AG10803 (cell line): ENCODE measurements at regions not wholly inside any gene's neighbourhood (a gene's known extent, or its start where the extent isn't known, plus 50 kb on each side); places are given as distances from the start of the nearest gene placed in this dataset.

Experiments used
- DNase-seq: peaks from one replicate; pipeline ENCODE4 v3.0.0; 2010; ENCODE audit warnings: low read depth
- H3K4me3 ChIP-seq: 2 replicates; pipeline ENCODE4 v1.5.1; 2011; ENCODE audit warnings: mild to moderate bottlenecking, low read length, control low read depth
- TF ChIP-seq, protein P1 (sequence below): conservative IDR thresholded peaks from 2 replicates; pipeline ENCODE4 v1.5.1; 2011; ENCODE audit warnings: mild to moderate bottlenecking, low read length, control low read depth, inconsistent platforms

DNA sequence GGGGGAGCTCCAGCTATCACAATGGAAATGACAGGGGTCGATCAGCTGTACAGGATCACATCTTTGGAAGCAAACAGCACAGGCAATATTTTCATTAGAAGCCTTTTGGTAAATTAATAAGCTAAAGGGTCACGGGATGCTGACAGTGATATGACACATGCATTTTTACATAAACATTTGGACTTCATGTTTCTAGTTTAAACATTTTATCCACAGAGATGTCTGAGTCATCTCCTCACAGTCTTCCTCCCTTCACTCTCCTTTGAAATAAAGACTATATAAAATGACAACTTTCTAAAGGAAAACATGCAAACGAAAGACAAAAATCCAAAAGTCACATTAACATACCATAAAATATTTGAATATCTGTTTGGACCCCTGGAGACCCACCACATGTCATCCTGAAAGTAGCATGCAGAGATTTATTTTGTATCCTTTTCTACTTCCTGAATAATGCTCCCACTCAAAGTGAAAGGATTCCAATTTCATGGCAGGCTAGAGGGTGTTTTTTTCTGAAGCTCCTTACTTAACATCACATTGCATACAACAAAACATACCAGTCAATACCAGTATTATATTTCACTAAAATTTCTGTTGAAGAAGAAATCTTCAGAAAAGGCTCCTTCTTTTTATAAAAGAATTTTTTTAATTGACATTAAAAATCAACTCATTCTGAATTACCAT lies 200.1 kb upstream of the PPARGC1A start:
- no peak overlapping the region; the same call in 1 of the 2 replicates for H3K4me3 ChIP-seq
- TF ChIP-seq, protein P1, sequence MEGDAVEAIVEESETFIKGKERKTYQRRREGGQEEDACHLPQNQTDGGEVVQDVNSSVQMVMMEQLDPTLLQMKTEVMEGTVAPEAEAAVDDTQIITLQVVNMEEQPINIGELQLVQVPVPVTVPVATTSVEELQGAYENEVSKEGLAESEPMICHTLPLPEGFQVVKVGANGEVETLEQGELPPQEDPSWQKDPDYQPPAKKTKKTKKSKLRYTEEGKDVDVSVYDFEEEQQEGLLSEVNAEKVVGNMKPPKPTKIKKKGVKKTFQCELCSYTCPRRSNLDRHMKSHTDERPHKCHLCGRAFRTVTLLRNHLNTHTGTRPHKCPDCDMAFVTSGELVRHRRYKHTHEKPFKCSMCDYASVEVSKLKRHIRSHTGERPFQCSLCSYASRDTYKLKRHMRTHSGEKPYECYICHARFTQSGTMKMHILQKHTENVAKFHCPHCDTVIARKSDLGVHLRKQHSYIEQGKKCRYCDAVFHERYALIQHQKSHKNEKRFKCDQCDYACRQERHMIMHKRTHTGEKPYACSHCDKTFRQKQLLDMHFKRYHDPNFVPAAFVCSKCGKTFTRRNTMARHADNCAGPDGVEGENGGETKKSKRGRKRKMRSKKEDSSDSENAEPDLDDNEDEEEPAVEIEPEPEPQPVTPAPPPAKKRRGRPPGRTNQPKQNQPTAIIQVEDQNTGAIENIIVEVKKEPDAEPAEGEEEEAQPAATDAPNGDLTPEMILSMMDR, result no peak
- DNase-seq, result no peak

DNA sequence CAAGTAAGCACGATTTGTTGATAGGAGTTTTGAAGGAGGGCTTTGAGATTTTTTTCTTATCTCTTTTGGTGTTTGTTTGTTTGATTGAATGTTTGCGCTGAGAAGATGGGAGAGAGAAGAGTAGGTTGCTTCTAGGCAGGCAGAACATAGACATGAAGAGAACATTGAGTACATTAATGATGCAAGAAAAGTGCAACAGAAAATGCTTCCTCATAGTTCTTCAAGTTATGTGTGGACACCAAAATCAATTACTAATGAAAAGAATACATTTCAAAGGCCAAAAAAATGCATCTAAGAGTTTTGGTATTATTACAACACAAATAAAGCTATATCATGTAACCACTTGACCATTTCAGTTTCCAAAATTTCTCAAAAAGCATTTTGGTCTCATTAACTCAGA lies 191.0 kb upstream of the PPARGC1A start:
- DNase-seq, result no peak
- TF ChIP-seq, protein P1, result no peak
- H3K4me3 ChIP-seq, result no peak overlapping the region

DNA sequence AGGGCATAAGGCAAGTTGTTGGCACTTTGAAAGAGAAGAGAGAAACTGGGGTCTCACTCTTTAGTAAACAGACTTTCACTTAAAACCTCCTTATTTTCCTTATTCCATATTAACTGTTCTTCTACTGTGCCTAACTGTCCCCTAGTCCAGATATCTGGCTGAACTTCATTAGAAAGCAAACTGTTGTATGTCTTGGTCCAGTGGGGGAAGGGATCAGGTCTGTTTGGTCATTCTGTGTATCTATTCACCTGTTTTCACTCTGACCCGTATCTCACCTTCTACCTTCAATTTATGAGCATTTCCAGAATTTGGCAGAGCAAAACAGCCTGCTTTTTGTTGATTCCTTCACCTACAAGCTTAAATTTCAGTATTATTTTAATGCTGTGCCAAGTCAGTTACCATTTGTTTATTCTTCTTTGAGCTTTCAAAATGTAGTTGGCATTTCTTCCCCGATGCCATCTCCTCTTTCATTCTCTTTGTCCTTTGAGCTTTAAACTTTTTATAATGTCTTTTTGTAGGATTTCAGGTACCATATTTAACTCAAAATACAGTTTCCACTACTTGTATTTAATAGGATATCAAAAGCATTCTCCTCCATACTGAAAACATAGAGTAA lies 188.6 kb upstream of the PPARGC1A start:
- no peak overlapping the region for H3K4me3 ChIP-seq
- no peak for DNase-seq
- TF ChIP-seq, protein P1, result no peak

DNA sequence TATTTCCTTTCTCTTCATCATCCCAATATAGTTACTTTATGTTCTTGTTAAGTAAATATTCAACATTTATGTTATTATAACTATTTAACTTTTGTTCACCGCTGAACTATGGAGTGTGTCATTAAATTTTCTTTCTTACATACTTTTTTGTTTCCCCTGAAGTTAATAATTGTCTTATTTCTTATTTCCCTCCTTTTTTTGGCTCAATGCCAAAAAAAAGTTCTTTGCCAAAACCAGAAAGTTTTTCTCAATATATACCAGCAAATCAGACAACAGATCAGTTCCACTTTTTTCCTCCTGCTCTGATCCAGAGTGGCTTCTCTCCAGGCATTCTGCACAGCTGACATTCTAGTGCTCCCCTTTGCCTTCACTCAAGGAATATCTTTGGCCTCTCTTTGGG lies 187.0 kb upstream of the PPARGC1A start:
- no peak for DNase-seq
- TF ChIP-seq, protein P1, result no peak
- no peak overlapping the region for H3K4me3 ChIP-seq

DNA sequence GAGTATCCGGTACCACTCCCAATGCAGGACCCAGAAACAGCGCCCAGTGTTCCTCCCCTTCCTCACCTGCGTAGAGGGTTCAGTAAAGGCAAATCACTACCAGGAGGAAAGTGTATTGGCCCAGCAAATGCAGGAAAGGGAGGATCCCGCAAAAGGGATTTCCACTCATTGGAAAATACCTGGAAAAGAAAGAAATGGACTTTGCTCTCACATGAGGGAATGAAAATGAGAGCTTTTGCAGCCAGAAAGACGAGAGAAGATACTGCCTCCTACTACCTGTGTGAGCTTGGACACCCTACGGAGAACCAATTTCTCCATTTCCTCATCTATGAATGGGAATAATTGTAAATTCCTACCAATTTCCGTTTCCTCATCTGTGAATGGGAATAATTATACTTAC lies 184.1 kb upstream of the PPARGC1A start:
- DNase-seq, result no peak
- TF ChIP-seq, protein P1, result no peak

DNA sequence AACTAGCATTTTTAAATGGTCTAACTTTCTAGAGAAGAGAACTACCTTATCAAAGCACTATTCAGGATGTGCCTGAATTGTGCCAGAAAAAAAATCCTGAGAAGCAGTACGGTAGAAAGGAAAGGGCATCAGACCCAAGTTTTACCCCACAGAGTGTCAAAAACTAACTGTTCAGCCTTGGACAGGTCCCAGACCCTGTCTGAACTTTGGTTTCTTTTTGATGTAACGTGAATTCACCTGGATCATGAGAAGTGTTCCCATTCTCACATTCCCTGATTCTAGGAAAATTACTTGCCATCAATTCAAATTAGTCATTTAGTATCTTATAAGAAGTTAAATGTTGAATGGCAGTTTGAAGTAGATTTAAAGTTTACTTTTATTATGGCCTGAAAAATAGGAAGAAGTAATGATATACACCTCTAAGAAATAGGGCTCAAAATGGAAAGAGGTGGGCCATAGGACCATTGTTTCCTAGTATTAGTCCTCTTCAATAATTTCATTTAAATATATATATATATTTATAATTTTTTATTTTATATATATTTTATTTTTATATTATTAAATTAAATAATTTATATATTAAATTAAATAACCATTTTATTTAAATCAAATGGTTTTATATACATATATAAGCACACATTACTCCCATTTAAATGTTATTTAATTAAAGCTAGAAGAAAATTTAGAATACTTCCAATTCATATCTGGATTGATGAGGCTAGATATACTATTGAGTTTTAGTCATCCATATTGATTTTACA lies 181.9 kb upstream of the PPARGC1A start:
- DNase-seq, result no peak
- TF ChIP-seq, protein P1, result no peak

More for the DNA sequence above, 184.1 kb upstream of the PPARGC1A start:
- H3K4me3 ChIP-seq, result no peak overlapping the region

More for the DNA sequence above, 181.9 kb upstream of the PPARGC1A start:
- H3K4me3 ChIP-seq, result no peak overlapping the region
